ENCODE measurements at regions not wholly inside any gene's neighbourhood (a gene's known extent, or its start where the extent isn't known, plus 50 kb on each side); places are given as distances from the start of the nearest gene placed in this dataset.
"Not testable (repeated sequence)": the region's sequence is repeated elsewhere in the genome, so short reads cannot be mapped to it uniquely, and the experiment has no call there.

DNA sequence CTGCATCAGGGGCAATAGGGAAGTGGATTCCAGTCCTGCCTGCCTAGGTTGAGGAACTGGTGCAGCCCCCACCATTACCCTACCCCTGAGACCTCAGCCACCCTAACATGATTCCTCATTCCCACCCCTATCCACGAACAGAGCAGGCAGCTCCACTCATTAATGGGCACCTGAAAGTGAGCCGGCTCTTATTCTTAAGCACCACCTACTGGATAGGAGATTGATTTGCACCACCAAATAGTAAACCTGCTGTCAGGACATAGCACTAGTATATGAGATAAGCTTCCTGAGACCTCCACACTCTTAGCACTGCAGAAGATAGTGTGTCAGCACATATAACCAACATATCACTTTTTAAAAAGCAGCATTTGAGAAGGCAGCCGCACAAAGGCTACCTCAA lies 573.2 kb downstream of the SOX5 start:
- H4K20me1 ChIP-seq (ENCODE audit: insufficient read depth, low read length): no peaks in the 10 kb centered on the region
- H3K4me1 ChIP-seq (ENCODE audit: low read length): no peaks in the 10 kb centered on the region
- no peaks in the 10 kb centered on the region for H3K36me3 ChIP-seq (replicated peaks; ENCODE audit: low read depth, low read length)
- no peaks in the 10 kb centered on the region for H3K27me3 ChIP-seq (ENCODE audit: low read depth, low read length)
- no peak overlapping the region for H3K4me2 ChIP-seq (ENCODE audit: low read length)
- no peak for TF ChIP-seq EZH2phosphoT487 (IDR thresholded peaks at IDR 0.05; ENCODE audit: low read depth)
- TF ChIP-seq, protein P1, sequence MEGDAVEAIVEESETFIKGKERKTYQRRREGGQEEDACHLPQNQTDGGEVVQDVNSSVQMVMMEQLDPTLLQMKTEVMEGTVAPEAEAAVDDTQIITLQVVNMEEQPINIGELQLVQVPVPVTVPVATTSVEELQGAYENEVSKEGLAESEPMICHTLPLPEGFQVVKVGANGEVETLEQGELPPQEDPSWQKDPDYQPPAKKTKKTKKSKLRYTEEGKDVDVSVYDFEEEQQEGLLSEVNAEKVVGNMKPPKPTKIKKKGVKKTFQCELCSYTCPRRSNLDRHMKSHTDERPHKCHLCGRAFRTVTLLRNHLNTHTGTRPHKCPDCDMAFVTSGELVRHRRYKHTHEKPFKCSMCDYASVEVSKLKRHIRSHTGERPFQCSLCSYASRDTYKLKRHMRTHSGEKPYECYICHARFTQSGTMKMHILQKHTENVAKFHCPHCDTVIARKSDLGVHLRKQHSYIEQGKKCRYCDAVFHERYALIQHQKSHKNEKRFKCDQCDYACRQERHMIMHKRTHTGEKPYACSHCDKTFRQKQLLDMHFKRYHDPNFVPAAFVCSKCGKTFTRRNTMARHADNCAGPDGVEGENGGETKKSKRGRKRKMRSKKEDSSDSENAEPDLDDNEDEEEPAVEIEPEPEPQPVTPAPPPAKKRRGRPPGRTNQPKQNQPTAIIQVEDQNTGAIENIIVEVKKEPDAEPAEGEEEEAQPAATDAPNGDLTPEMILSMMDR (IDR thresholded peaks at IDR 0.05; ENCODE audit: low read depth, low read length): peak; percentile 67
- no peak overlapping the region for H3K27ac ChIP-seq (ENCODE audit: low read length)
- H3K79me2 ChIP-seq (ENCODE audit: low read length): no peaks in the 10 kb centered on the region
- no peak overlapping the region for H3K4me3 ChIP-seq (ENCODE audit: low read length)
- H2AFZ ChIP-seq (ENCODE audit: low read depth, low read length): no peak overlapping the region
- no peak overlapping the region for H3K9ac ChIP-seq (ENCODE audit: low read length)
- H3K9me3 ChIP-seq (ENCODE audit: insufficient read depth, low read length): no peaks in the 10 kb centered on the region

DNA sequence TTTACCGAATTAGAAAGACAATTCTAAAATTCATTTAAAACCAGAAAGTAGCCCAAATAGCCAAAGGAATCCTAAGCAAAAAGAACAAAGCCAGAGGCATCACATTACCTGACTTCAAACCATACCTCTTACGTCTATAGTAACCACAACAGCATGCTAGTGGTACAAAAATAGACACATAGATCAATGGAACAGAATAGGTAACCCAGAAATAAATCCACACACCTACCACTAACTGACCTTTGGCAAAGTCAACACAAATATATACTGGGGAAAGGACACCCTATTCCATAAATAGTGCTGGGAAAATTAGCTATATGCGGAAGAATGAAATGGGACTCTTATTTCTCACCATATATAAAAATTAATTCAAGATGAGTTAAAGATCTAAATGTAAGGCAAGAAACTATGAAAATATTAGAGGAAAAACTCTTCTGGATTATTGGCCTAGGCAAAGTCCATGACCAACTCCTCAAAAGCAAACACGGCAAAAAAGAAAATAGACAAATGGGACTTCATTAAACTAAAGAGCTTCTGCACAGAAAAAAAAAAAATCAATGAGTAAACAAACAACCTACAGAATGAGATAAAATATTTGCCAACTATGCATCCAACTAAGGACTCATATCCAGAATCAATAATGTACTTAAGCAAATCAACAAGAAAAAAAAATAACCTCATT lies 568.9 kb downstream of the SOX5 start:
- no peaks in the 10 kb centered on the region for H3K4me1 ChIP-seq (ENCODE audit: low read length)
- H3K4me3 ChIP-seq (ENCODE audit: low read length): no peak overlapping the region
- no peaks in the 10 kb centered on the region for H3K79me2 ChIP-seq (ENCODE audit: low read length)
- no peaks in the 10 kb centered on the region for H3K9me3 ChIP-seq (ENCODE audit: insufficient read depth, low read length)
- no peaks in the 10 kb centered on the region for H3K36me3 ChIP-seq (replicated peaks; ENCODE audit: low read depth, low read length)
- no peak overlapping the region for H3K9ac ChIP-seq (ENCODE audit: low read length)
- no peaks in the 10 kb centered on the region for H4K20me1 ChIP-seq (ENCODE audit: insufficient read depth, low read length)
- H3K27me3 ChIP-seq (ENCODE audit: low read depth, low read length): no peaks in the 10 kb centered on the region
- no peak overlapping the region for H2AFZ ChIP-seq (ENCODE audit: low read depth, low read length)
- no peak overlapping the region for H3K4me2 ChIP-seq (ENCODE audit: low read length)
- H3K27ac ChIP-seq (ENCODE audit: low read length): no peak overlapping the region
- TF ChIP-seq, protein P1 (IDR thresholded peaks at IDR 0.05; ENCODE audit: low read depth, low read length): no peak
- TF ChIP-seq EZH2phosphoT487 (IDR thresholded peaks at IDR 0.05; ENCODE audit: low read depth): no peak

DNA sequence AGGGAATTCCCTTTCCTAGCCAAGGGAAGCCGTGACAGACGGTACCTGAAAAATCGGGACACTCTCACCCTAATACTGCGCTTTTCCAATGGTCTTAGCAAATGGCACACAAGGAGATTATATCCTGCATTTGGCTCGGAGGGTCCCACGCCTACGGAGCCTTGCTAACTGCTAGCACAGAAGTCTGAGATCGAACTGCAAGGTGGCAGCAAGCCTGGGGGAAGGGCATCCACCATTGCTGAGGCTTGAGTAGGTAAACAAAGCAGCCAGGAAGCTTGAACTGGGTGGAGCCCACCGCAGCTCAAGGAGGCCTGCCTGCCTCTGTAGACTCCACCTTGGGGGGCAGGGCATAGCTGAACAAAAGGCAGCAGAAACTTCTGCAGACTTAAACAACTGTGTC lies 560.6 kb downstream of the SOX5 start:
- H3K9me3 ChIP-seq (ENCODE audit: insufficient read depth, low read length); H4K20me1 ChIP-seq (ENCODE audit: insufficient read depth, low read length); H3K27ac ChIP-seq (ENCODE audit: low read length): not testable (repeated sequence)

DNA sequence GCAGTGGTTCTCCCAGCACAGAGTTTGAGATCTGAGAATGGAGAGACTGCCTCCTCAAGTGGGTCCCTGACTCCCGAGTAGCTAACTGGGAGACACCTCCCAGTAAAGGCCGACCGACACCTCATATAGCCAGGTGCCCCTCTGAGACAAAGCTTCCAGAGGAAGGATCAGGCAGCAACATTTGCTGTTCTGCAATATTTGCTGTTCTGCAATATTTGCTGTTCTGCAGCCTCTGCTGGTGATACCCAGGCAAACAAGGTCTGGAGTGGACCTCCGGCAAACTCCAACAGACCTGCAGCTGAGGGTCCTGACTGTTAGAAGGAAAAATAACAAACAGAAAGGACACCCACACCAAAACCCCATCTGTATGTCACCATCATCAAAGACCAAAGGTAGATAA lies 560.2 kb downstream of the SOX5 start:
- H4K20me1 ChIP-seq (ENCODE audit: insufficient read depth, low read length); H3K9ac ChIP-seq (ENCODE audit: low read length); H3K36me3 ChIP-seq (replicated peaks; ENCODE audit: low read depth, low read length); H2AFZ ChIP-seq (ENCODE audit: low read depth, low read length); H3K4me2 ChIP-seq (ENCODE audit: low read length); H3K27me3 ChIP-seq (ENCODE audit: low read depth, low read length); H3K4me3 ChIP-seq (ENCODE audit: low read length); H3K4me1 ChIP-seq (ENCODE audit: low read length); H3K9me3 ChIP-seq (ENCODE audit: insufficient read depth, low read length); H3K79me2 ChIP-seq (ENCODE audit: low read length); H3K27ac ChIP-seq (ENCODE audit: low read length): not testable (repeated sequence)

More for the DNA sequence above, 560.6 kb downstream of the SOX5 start:
- H3K36me3 ChIP-seq (replicated peaks; ENCODE audit: low read depth, low read length); H3K9ac ChIP-seq (ENCODE audit: low read length); H3K4me3 ChIP-seq (ENCODE audit: low read length); H3K4me1 ChIP-seq (ENCODE audit: low read length); H3K27me3 ChIP-seq (ENCODE audit: low read depth, low read length); H3K4me2 ChIP-seq (ENCODE audit: low read length); H2AFZ ChIP-seq (ENCODE audit: low read depth, low read length); H3K79me2 ChIP-seq (ENCODE audit: low read length): not testable (repeated sequence)

DNA sequence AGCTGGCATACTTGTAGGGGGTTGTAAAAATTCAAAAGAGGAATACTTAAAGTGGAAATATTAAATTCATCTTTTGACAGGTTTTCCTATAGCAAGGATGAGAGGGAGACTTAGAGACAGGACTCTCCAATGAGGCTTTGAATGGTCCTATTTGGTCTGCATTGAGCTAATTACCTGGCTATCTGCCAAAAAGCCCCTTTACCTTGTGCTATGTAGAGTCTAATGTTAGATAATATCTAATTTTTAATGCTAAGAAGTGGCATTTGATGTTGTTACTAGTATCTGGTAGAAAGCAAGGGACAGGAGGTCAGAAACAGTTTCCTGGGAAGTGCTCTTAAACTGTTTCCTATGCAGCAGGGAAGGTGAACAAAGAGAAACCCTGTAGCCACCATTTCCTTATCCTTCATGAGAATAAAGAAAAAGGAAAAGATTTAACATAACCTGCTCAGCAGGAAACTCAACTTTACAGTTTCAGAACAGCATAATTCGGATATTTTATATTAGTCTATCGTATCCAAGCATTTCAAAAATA lies 550.0 kb downstream of the SOX5 start:
- H3K36me3 ChIP-seq (replicated peaks; ENCODE audit: low read depth, low read length): no peaks in the 10 kb centered on the region
- no peak overlapping the region for H3K4me3 ChIP-seq (ENCODE audit: low read length)
- H4K20me1 ChIP-seq (ENCODE audit: insufficient read depth, low read length): no peaks in the 10 kb centered on the region
- no peaks in the 10 kb centered on the region for H3K9me3 ChIP-seq (ENCODE audit: insufficient read depth, low read length)
- H3K4me2 ChIP-seq (ENCODE audit: low read length): no peak overlapping the region
- no peak overlapping the region for H2AFZ ChIP-seq (ENCODE audit: low read depth, low read length)
- no peaks in the 10 kb centered on the region for H3K4me1 ChIP-seq (ENCODE audit: low read length)
- no peak overlapping the region for H3K9ac ChIP-seq (ENCODE audit: low read length)
- no peaks in the 10 kb centered on the region for H3K79me2 ChIP-seq (ENCODE audit: low read length)
- H3K27ac ChIP-seq (ENCODE audit: low read length): no peak overlapping the region
- TF ChIP-seq, protein P1 (IDR thresholded peaks at IDR 0.05; ENCODE audit: low read depth, low read length): no peak
- TF ChIP-seq EZH2phosphoT487 (IDR thresholded peaks at IDR 0.05; ENCODE audit: low read depth): no peak
- 0 out of 2 replicates have a peak, but pooled peaks cover 3% of the 10 kb centered on the region for H3K27me3 ChIP-seq (ENCODE audit: low read depth, low read length)
